ENCODE measurements at regions not wholly inside any gene's neighbourhood (a gene's known extent, or its start where the extent isn't known, plus 50 kb on each side); places are given as distances from the start of the nearest gene placed in this dataset.

- Mint-ChIP-seq H3K4me3 (no peak overlapping the region), H3K27ac (no peak overlapping the region), H3K4me1 (ENCODE audit: low read depth) (no peaks in the 10 kb centered on the region), H3K36me3 (ENCODE audit: low read depth) (no peaks in the 10 kb centered on the region), H3K27me3 (ENCODE audit: low read depth) (no peaks in the 10 kb centered on the region), H3K9me3 (no peaks in the 10 kb centered on the region)
- DNase-seq (ENCODE audit: low spot score) = no peak
Observed at GRCh38 chr1:218575079-218575478, 229.9 kb downstream of the TGFB2 start.

GRCh38 chr1:218575856-218576255 is 230.7 kb downstream of the TGFB2 start:
- H3K4me1 Mint-ChIP-seq (ENCODE audit: low read depth) = no peaks in the 10 kb centered on the region
- no peak overlapping the region for H3K4me3 Mint-ChIP-seq
- no peak for DNase-seq (ENCODE audit: low spot score)
- no peak overlapping the region for H3K27ac Mint-ChIP-seq
- H3K9me3 Mint-ChIP-seq = no peaks in the 10 kb centered on the region
- no peaks in the 10 kb centered on the region for H3K27me3 Mint-ChIP-seq (ENCODE audit: low read depth)
- H3K36me3 Mint-ChIP-seq (ENCODE audit: low read depth) = no peaks in the 10 kb centered on the region

DNA sequence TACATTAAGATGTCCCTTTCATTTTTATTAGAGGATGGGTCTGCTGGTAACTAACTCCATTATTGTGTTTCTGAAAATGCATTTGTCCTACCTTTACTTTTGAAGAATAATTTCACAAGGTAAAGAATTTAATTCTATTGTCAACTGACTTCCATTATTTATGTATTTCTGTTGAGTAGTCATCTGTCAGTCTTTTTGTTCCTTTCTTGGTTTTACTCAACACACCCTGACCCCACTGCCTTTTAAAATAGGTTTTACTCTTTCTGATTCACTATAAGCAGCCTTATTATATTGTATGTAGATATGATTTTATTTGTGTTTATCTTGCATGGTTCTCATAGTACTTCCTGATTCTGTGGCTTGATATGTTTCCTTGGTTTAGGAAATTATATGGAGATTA is 237.5 kb downstream of the TGFB2 start:
- Mint-ChIP-seq H3K4me1 (ENCODE audit: low read depth) (no peaks in the 10 kb centered on the region), H3K9me3 (no peaks in the 10 kb centered on the region), H3K4me3 (no peak overlapping the region), H3K27me3 (ENCODE audit: low read depth) (no peaks in the 10 kb centered on the region), H3K27ac (no peak overlapping the region), H3K36me3 (ENCODE audit: low read depth) (no peaks in the 10 kb centered on the region)
- DNase-seq (ENCODE audit: low spot score) = no peak

GRCh38 chr1:218584418-218585155 is 239.5 kb downstream of the TGFB2 start:
- no peak overlapping the region for H3K4me3 Mint-ChIP-seq
- no peak overlapping the region for H3K27ac Mint-ChIP-seq
- no peaks in the 10 kb centered on the region for H3K4me1 Mint-ChIP-seq (ENCODE audit: low read depth)
- H3K27me3 Mint-ChIP-seq (ENCODE audit: low read depth) = no peaks in the 10 kb centered on the region
- H3K36me3 Mint-ChIP-seq (ENCODE audit: low read depth) = no peaks in the 10 kb centered on the region
- no peak for DNase-seq (ENCODE audit: low spot score)
- no peaks in the 10 kb centered on the region for H3K9me3 Mint-ChIP-seq

DNA sequence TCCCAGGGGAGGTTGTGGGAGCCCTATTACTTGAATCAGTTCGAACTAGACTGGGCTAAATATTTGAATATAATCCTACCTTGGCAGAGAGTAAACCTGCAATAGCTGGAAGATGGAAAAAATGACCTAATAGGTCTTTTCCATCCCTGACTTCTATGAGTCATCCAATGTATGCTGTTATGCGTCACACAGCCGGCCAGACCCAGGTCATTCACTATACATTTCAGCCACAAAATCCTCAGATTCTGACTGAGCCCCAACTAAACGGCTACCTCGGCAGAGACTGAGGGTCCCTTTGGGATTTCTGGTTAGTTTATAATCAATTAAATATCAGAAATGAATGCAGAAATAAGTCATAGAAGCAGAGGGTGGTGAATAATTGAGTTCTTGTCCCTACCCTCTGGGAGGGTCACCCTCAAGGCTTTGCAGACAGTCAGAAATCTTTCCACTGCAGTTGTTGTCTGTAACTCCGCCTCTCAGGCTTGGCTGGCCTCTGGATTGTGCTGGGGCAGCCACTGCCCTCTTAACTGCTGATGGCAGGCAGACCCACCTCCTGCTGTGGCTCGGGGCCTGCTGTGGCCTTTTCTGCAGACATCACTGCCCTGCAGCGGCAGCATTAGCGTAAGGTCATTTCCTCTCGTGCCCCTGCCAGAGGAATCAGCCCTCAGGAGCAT is 240.5 kb downstream of the TGFB2 start:
- H3K4me3 Mint-ChIP-seq = no peak overlapping the region
- H3K27me3 Mint-ChIP-seq (ENCODE audit: low read depth) = no peaks in the 10 kb centered on the region
- H3K27ac Mint-ChIP-seq = no peak overlapping the region
- no peak for DNase-seq (ENCODE audit: low spot score)
- no peaks in the 10 kb centered on the region for H3K9me3 Mint-ChIP-seq
- no peaks in the 10 kb centered on the region for H3K4me1 Mint-ChIP-seq (ENCODE audit: low read depth)
- no peaks in the 10 kb centered on the region for H3K36me3 Mint-ChIP-seq (ENCODE audit: low read depth)

GRCh38 chr1:218587900-218588299 is 242.8 kb downstream of the TGFB2 start:
- Mint-ChIP-seq H3K4me3 (no peak overlapping the region), H3K9me3 (no peaks in the 10 kb centered on the region), H3K27ac (no peak overlapping the region), H3K36me3 (ENCODE audit: low read depth) (no peaks in the 10 kb centered on the region), H3K27me3 (ENCODE audit: low read depth) (no peaks in the 10 kb centered on the region), H3K4me1 (ENCODE audit: low read depth) (no peaks in the 10 kb centered on the region)
- no peak for DNase-seq (ENCODE audit: low spot score)

- Mint-ChIP-seq H3K4me3 (no peak overlapping the region), H3K27me3 (ENCODE audit: low read depth) (no peaks in the 10 kb centered on the region), H3K9me3 (no peaks in the 10 kb centered on the region), H3K36me3 (ENCODE audit: low read depth) (no peaks in the 10 kb centered on the region), H3K4me1 (ENCODE audit: low read depth) (no peaks in the 10 kb centered on the region), H3K27ac (no peak overlapping the region)
- no peak for DNase-seq (ENCODE audit: low spot score)
Observed at GRCh38 chr1:218588540-218589172, 243.5 kb downstream of the TGFB2 start.

DNA sequence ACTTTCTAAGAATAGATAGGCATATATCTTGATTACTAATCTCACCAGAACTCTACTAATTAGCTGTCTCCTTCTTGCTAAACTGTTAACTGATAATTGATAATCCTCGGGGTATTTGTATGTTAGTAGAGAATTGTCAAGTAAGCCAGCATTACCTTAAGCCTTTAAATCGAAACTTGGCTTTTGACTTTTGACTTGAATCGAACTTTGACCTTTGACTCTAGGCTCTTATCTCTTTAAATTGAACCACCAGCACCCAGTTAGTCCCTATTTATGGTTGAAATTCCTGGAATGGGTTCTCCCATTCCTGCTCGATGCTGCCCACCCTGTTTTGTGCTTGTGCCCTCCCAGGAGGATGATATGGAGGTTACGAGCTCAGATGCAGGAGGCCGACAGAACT is 244.4 kb downstream of the TGFB2 start:
- Mint-ChIP-seq H3K36me3 (ENCODE audit: low read depth) (no peaks in the 10 kb centered on the region), H3K9me3 (no peaks in the 10 kb centered on the region), H3K4me3 (no peak overlapping the region), H3K27me3 (ENCODE audit: low read depth) (no peaks in the 10 kb centered on the region), H3K27ac (no peak overlapping the region), H3K4me1 (ENCODE audit: low read depth) (no peaks in the 10 kb centered on the region)
- no peak for DNase-seq (ENCODE audit: low spot score)

DNA sequence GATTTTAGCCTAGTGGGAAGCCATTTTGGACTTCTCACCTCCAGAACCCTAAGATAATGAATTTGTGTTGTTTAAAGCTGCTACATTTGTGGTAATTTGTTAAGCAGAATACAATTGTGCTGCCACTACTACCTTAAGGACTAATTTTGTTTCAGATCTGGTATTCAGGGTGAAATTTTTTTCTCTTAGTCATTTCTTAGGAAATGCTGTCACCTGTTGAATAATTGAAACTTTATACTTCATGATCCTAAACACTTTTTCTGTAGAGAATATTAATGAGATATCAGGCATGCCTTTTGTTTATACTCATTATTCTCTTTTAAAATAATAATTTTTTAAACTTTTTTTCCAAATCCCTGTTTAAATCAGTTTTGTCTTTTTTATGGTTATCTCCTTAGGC is 246.8 kb downstream of the TGFB2 start:
- Mint-ChIP-seq H3K27me3 (ENCODE audit: low read depth) (no peaks in the 10 kb centered on the region), H3K27ac (no peak overlapping the region), H3K4me1 (ENCODE audit: low read depth) (no peaks in the 10 kb centered on the region), H3K9me3 (no peaks in the 10 kb centered on the region), H3K36me3 (ENCODE audit: low read depth) (no peaks in the 10 kb centered on the region), H3K4me3 (no peak overlapping the region)
- no peak for DNase-seq (ENCODE audit: low spot score)

GRCh38 chr1:218592688-218593087 is 247.6 kb downstream of the TGFB2 start:
- H3K36me3 Mint-ChIP-seq (ENCODE audit: low read depth) = no peaks in the 10 kb centered on the region
- no peaks in the 10 kb centered on the region for H3K4me1 Mint-ChIP-seq (ENCODE audit: low read depth)
- H3K4me3 Mint-ChIP-seq = no peak overlapping the region
- H3K27ac Mint-ChIP-seq = no peak overlapping the region
- H3K9me3 Mint-ChIP-seq = no peaks in the 10 kb centered on the region
- no peak for DNase-seq (ENCODE audit: low spot score)
- no peaks in the 10 kb centered on the region for H3K27me3 Mint-ChIP-seq (ENCODE audit: low read depth)

- DNase-seq (ENCODE audit: low spot score) = no peak
- no peaks in the 10 kb centered on the region for H3K9me3 Mint-ChIP-seq
- H3K27ac Mint-ChIP-seq = no peak overlapping the region
- H3K4me3 Mint-ChIP-seq = no peak overlapping the region
- H3K27me3 Mint-ChIP-seq (ENCODE audit: low read depth) = no peaks in the 10 kb centered on the region
- H3K4me1 Mint-ChIP-seq (ENCODE audit: low read depth) = no peaks in the 10 kb centered on the region
- H3K36me3 Mint-ChIP-seq (ENCODE audit: low read depth) = no peaks in the 10 kb centered on the region
Observed at GRCh38 chr1:218600968-218601367, 255.8 kb downstream of the TGFB2 start.

- Mint-ChIP-seq H3K9me3 (no peaks in the 10 kb centered on the region), H3K27ac (no peak overlapping the region), H3K27me3 (ENCODE audit: low read depth) (no peaks in the 10 kb centered on the region), H3K36me3 (ENCODE audit: low read depth) (no peaks in the 10 kb centered on the region), H3K4me1 (ENCODE audit: low read depth) (no peaks in the 10 kb centered on the region), H3K4me3 (no peak overlapping the region)
- no peak for DNase-seq (ENCODE audit: low spot score)
Observed at GRCh38 chr1:218604217-218604616, 259.1 kb downstream of the TGFB2 start.

DNA sequence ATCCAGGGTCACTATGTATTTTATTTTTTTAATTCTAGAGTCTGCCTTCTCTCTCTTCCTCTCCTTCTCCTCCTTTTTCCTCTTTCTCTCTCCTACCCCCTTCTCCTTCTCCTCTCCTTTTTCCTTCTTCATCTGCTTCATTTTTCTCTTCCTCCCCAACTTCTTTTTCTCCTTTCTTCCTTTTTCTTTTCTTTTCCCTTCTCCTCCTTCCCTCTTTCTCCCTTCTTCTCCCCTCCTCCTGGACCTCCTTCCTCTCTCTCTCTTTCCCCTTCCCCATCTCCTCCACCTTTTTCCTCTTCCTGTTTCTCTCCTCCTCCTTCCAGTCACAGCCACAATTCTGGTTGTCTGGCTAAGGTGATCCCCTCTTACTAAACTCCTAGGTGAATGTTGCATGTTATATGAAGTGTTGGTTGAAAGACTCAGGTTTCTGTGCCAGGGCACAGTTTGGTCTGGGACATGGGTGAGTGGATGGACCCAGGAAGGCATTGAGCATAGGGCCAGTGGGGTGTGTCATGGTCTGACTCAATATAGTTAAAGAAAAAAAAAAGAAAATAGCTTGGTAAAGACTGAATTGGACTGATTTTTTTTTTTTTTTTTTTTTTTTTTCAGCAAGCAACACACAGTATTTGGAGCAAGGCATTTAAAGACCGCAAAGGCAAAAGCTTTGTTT is 266.9 kb downstream of the TGFB2 start:
- Mint-ChIP-seq H3K27ac (no peak overlapping the region), H3K4me1 (ENCODE audit: low read depth) (no peaks in the 10 kb centered on the region), H3K27me3 (ENCODE audit: low read depth) (no peaks in the 10 kb centered on the region), H3K4me3 (no peak overlapping the region), H3K9me3 (no peaks in the 10 kb centered on the region), H3K36me3 (ENCODE audit: low read depth) (no peaks in the 10 kb centered on the region)
- no peak for DNase-seq (ENCODE audit: low spot score)

DNA sequence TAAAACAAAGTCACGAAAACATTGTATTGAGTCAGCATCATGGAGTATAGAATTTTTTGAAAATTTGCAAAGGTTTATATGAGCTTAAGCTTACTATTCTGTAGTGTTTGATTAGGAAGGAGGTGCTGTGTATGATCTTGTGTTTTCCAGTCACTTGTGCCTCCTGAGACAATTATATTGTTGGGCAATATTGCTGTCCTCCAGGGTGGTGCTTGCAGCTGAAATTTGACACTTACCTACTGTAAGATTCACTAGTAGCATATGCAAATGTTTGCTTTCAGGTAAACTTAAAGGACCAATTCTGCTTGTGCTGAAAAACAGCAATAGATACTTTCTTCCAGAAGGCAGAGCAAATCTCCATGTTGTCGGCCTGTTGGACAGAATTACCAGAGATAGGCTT is 268.0 kb downstream of the TGFB2 start:
- Mint-ChIP-seq H3K9me3 (no peaks in the 10 kb centered on the region), H3K4me1 (ENCODE audit: low read depth) (no peaks in the 10 kb centered on the region), H3K4me3 (no peak overlapping the region), H3K27me3 (ENCODE audit: low read depth) (no peaks in the 10 kb centered on the region), H3K27ac (no peak overlapping the region), H3K36me3 (ENCODE audit: low read depth) (no peaks in the 10 kb centered on the region)
- no peak for DNase-seq (ENCODE audit: low spot score)

Data from T-helper 2 cell treated with Interferon-gamma antibody and Interleukin-4, amounts not matched to agents 5 μg/mL and 100 μg/mL, for 36 hours (primary cell).